ENCODE measurements at regions not wholly inside any gene's neighbourhood (a gene's known extent, or its start where the extent isn't known, plus 50 kb on each side); places are given as distances from the start of the nearest gene placed in this dataset.

DNA sequence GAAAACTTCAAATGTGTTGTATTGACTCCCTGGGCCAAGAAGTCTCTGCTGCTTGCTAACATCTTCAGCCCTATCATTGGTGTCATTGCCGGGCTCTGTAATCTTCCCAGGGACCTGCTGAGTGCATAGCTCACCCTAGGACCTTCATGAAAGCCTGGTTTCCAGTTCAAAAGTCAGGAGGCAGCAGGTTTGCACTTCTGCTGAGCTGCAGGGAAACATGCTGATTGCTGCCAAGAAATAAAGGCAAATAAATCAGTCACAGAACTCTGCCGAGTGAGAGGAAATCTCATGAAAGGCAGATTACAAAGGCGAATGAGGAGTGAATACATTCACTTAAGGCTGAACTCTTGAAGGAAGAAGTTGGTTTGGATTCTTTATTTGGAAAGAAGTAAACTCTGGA is 1947.6 kb upstream of the CELF4 start:
- no peak overlapping the region for H3K4me3 ChIP-seq (ENCODE audit: low read depth, low read length, poor library complexity, severe bottlenecking)
- no peaks in the 10 kb centered on the region for H3K27me3 ChIP-seq (ENCODE audit: insufficient read depth, low read length)
- H3F3A ChIP-seq (ENCODE audit: insufficient read depth, low read length), result no peaks in the 10 kb centered on the region
- no peaks in the 10 kb centered on the region for H3K9me3 ChIP-seq (ENCODE audit: low read length)
- no peak overlapping the region for H3K4me2 ChIP-seq (ENCODE audit: low read length)
- no peaks in the 10 kb centered on the region for H3K36me3 ChIP-seq (ENCODE audit: insufficient read depth, low read length)
- no peak overlapping the region for H3K9ac ChIP-seq (ENCODE audit: low read length)
- no peaks in the 10 kb centered on the region for H3K9me2 ChIP-seq (ENCODE audit: low read depth, low read length)
- no peak overlapping the region for H2AFZ ChIP-seq (ENCODE audit: low read length)
- no peaks in the 10 kb centered on the region for H3K79me2 ChIP-seq (ENCODE audit: insufficient read depth, low read length)
- no peak overlapping the region for H3K27ac ChIP-seq (ENCODE audit: low read depth, low read length, poor library complexity, severe bottlenecking)
- no peaks in the 10 kb centered on the region for H4K20me1 ChIP-seq (ENCODE audit: insufficient read depth, low read length)
- TF ChIP-seq, protein P1, sequence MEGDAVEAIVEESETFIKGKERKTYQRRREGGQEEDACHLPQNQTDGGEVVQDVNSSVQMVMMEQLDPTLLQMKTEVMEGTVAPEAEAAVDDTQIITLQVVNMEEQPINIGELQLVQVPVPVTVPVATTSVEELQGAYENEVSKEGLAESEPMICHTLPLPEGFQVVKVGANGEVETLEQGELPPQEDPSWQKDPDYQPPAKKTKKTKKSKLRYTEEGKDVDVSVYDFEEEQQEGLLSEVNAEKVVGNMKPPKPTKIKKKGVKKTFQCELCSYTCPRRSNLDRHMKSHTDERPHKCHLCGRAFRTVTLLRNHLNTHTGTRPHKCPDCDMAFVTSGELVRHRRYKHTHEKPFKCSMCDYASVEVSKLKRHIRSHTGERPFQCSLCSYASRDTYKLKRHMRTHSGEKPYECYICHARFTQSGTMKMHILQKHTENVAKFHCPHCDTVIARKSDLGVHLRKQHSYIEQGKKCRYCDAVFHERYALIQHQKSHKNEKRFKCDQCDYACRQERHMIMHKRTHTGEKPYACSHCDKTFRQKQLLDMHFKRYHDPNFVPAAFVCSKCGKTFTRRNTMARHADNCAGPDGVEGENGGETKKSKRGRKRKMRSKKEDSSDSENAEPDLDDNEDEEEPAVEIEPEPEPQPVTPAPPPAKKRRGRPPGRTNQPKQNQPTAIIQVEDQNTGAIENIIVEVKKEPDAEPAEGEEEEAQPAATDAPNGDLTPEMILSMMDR (IDR thresholded peaks at IDR 0.05; ENCODE audit: low read length), result no peak
- no peak for TF ChIP-seq EZH2 (IDR thresholded peaks at IDR 0.05; ENCODE audit: borderline replicate concordance, low read length)
- H3K4me1 ChIP-seq (ENCODE audit: insufficient read depth, low read length, severe bottlenecking), result no peaks in the 10 kb centered on the region

DNA sequence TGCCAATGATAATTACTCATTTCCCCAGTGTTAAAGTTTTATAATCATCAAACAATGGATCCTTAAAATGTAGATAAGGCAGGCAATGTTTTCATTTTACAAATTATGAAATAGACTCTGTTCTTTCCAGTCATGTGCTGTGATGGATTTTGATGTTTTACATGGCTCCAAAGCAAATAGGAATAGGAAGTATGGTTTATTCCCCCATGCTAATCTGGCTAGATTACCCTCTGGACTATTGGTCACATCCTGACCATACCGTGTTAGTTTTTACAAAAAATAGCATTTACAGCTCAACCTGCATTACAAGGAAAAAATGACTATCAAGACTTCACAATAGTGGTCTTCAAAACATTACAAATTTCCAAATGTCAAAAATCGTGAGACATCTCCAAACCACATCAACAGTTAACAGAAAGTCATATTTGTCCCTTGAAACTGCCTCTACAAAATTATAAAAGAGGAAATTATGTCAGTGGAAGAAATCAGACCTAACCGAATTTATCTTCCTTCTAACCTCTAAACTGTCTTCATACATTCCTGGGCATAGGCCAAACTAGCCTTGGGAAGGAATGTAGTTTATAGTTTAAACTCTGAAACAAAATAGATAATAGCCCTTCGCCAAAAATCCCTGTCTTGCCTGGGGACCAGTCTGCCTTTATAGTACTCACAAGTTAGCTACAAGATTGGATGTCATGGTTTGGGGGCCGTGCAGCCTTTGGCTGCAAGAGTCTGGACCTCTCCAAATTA is 1941.2 kb upstream of the CELF4 start:
- no peaks in the 10 kb centered on the region for H3K79me2 ChIP-seq (ENCODE audit: insufficient read depth, low read length)
- H3K27ac ChIP-seq (ENCODE audit: low read depth, low read length, poor library complexity, severe bottlenecking), result no peak overlapping the region
- no peaks in the 10 kb centered on the region for H3K36me3 ChIP-seq (ENCODE audit: insufficient read depth, low read length)
- no peak overlapping the region for H3K9ac ChIP-seq (ENCODE audit: low read length)
- no peak overlapping the region for H3K4me3 ChIP-seq (ENCODE audit: low read depth, low read length, poor library complexity, severe bottlenecking)
- H2AFZ ChIP-seq (ENCODE audit: low read length), result no peak overlapping the region
- no peaks in the 10 kb centered on the region for H3K4me1 ChIP-seq (ENCODE audit: insufficient read depth, low read length, severe bottlenecking)
- no peaks in the 10 kb centered on the region for H3K9me2 ChIP-seq (ENCODE audit: low read depth, low read length)
- no peaks in the 10 kb centered on the region for H3K9me3 ChIP-seq (ENCODE audit: low read length)
- no peaks in the 10 kb centered on the region for H3K27me3 ChIP-seq (ENCODE audit: insufficient read depth, low read length)
- no peak for TF ChIP-seq EZH2 (IDR thresholded peaks at IDR 0.05; ENCODE audit: borderline replicate concordance, low read length)
- TF ChIP-seq, protein P1 (IDR thresholded peaks at IDR 0.05; ENCODE audit: low read length), result no peak
- H3F3A ChIP-seq (ENCODE audit: insufficient read depth, low read length), result no peaks in the 10 kb centered on the region
- no peak overlapping the region for H3K4me2 ChIP-seq (ENCODE audit: low read length)
- H4K20me1 ChIP-seq (ENCODE audit: insufficient read depth, low read length), result no peaks in the 10 kb centered on the region

DNA sequence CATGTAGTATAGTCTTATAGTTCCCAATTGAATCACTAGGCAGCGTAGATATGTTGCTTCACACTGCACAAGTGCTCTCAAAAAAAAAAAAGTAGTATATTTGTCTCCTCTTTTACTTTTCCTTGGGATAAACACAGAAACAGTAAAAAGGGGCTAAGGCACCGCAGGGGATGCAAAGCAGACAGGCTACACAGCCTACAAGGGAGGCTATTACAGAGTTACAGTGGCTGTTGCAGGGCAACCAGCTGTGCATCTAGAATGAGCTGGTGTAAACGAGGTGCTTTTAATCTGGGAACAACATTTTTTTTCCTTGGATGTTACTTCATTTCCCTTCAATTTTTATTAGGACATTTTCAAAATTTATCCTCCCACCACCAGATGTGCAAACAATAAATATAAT is 1934.7 kb upstream of the CELF4 start:
- Histone ChIP-seq H3K27ac (ENCODE audit: low read depth, low read length, poor library complexity, severe bottlenecking) (no peak overlapping the region), H3K4me3 (ENCODE audit: low read depth, low read length, poor library complexity, severe bottlenecking) (no peak overlapping the region), H3K9me2 (ENCODE audit: low read depth, low read length) (no peaks in the 10 kb centered on the region), H3K36me3 (ENCODE audit: insufficient read depth, low read length) (no peaks in the 10 kb centered on the region), H3K79me2 (ENCODE audit: insufficient read depth, low read length) (no peaks in the 10 kb centered on the region), H3K27me3 (ENCODE audit: insufficient read depth, low read length) (no peaks in the 10 kb centered on the region), H3K4me2 (ENCODE audit: low read length) (no peak overlapping the region), H2AFZ (ENCODE audit: low read length) (no peak overlapping the region), H3K9me3 (ENCODE audit: low read length) (no peaks in the 10 kb centered on the region), H3F3A (ENCODE audit: insufficient read depth, low read length) (no peaks in the 10 kb centered on the region), H3K4me1 (ENCODE audit: insufficient read depth, low read length, severe bottlenecking) (no peaks in the 10 kb centered on the region), H4K20me1 (ENCODE audit: insufficient read depth, low read length) (no peaks in the 10 kb centered on the region), H3K9ac (ENCODE audit: low read length) (no peak overlapping the region)
- TF ChIP-seq, protein P1 (IDR thresholded peaks at IDR 0.05; ENCODE audit: low read length), result no peak
